Tibial artery (tissue), 4 donors: ENCODE measurements at regions not wholly inside any gene's neighbourhood (a gene's known extent, or its start where the extent isn't known, plus 50 kb on each side); places are given as distances from the start of the nearest gene placed in this dataset.

Source experiments
- DNase-seq, 2 donors: peaks; one replicate each; pipeline ENCODE4 v3.0.0-alpha.2; 2019
- H3K27ac ChIP-seq, 2 donors: fragments of 200-600 bp; sonication (generic) in 1 of 2; 1 replicate in 1 of 2; 2 replicates in 1 of 2; pipeline ENCODE4 v1.5.1; 2018 to 2019; ENCODE audit warnings: mild to moderate bottlenecking in 1 of 2
- H3K27me3 ChIP-seq, 2 donors: fragments of 200-600 bp; sonication (generic) in 1 of 2; one replicate each; pipeline versions ENCODE4 v1.5.1 to v1.6.0; 2016 to 2019
- H3K36me3 ChIP-seq, 3 donors: fragments of 200-600 bp; sonication (generic) in 2 of 3; one replicate each; pipeline ENCODE4 v1.5.1; 2016 to 2019; ENCODE audit warnings: mild to moderate bottlenecking in 2 of 3
- H3K4me1 ChIP-seq, 4 donors: fragments of 200-600 bp; sonication (generic) in 2 of 4; 1 replicate in 3 of 4; 2 replicates in 1 of 4; pipeline ENCODE4 v1.5.1; 2016 to 2019
- H3K4me3 ChIP-seq, 2 donors: fragments of 200-600 bp; sonication (generic) in 1 of 2; 1 replicate in 1 of 2; 2 replicates in 1 of 2; pipeline ENCODE4 v1.5.1; 2018 to 2019; ENCODE audit warnings: mild to moderate bottlenecking in 2 of 2
- H3K9me3 ChIP-seq, 3 donors: fragments of 200-600 bp; sonication (generic) in 1 of 3; one replicate each; pipeline ENCODE4 v1.5.1; 2016 to 2019
- intact Hi-C: fragments of 100-400 bp; cut with DNase I; formaldehyde crosslinking; loops from one replicate; pipeline ENCODE4 v1.15.0; 2023; ENCODE audit warnings: low total_unique reads
- TF ChIP-seq, protein P1 (sequence below), 2 experiments: fragments of 200-600 bp in 1 of 2; fragments of 450-650 bp in 1 of 2; IDR thresholded peaks; one replicate each; pipeline ENCODE4 v1.5.1; 2017 to 2019; ENCODE audit warnings: antibody characterized with exemption in 2 of 2, mild to moderate bottlenecking in 1 of 2, moderate library complexity in 1 of 2

GRCh38 chr2:16050908-16051489, 110.6 kb downstream of the MYCN start:
- intact Hi-C loops = no loop called here
- Histone ChIP-seq H3K4me3 (no peak overlapping the region), H3K27me3 (no peaks in the 10 kb centered on the region), H3K9me3 (no peaks in the 10 kb centered on the region), H3K27ac (no peak overlapping the region), H3K4me1 (peaks cover 0 to 6% (median 3%) of the 10 kb centered on the region in 4 donors), H3K36me3 (no peaks in the 10 kb centered on the region)
- TF ChIP-seq, protein P1, sequence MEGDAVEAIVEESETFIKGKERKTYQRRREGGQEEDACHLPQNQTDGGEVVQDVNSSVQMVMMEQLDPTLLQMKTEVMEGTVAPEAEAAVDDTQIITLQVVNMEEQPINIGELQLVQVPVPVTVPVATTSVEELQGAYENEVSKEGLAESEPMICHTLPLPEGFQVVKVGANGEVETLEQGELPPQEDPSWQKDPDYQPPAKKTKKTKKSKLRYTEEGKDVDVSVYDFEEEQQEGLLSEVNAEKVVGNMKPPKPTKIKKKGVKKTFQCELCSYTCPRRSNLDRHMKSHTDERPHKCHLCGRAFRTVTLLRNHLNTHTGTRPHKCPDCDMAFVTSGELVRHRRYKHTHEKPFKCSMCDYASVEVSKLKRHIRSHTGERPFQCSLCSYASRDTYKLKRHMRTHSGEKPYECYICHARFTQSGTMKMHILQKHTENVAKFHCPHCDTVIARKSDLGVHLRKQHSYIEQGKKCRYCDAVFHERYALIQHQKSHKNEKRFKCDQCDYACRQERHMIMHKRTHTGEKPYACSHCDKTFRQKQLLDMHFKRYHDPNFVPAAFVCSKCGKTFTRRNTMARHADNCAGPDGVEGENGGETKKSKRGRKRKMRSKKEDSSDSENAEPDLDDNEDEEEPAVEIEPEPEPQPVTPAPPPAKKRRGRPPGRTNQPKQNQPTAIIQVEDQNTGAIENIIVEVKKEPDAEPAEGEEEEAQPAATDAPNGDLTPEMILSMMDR (IDR thresholded peaks at IDR 0.05) = no peak
- no peak for DNase-seq

DNA sequence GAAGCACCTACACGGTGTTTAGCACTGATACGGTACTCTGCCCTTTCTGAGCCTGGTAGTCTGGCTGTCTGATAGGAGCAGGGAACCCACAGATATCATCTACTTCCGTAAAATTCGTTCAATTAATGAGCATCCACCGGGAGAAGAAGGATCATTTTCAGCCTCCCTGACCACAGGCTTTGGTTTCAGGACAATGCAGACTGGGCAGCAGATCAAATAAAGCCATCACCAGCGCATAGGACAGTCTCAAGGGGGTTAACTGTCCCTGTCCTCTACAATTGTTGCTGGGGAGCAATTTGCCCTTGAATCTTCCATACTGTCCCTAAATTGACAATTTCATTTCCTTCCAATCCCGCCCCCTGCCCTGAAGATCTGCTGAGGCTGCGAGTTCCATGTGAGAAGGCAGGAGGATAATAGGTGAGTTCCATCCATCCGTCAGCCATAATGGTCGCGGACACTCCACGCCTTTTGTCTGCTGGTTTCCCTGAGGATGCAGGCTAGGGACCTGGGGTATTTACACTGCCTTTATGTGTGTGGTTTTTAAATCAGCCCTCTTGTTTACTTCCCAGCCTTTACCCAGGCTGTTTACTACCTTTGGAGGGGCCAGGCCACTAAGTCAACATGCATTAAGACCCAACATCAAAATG, 110.0 kb downstream of the MYCN start:
- no peaks in the 10 kb centered on the region for H3K36me3 ChIP-seq
- TF ChIP-seq, protein P1 (IDR thresholded peaks at IDR 0.05) = no peak
- H3K4me3 ChIP-seq = no peak overlapping the region
- intact Hi-C loops = no loop called here
- no peaks in the 10 kb centered on the region for H3K27me3 ChIP-seq
- no peak for DNase-seq
- H3K9me3 ChIP-seq = no peaks in the 10 kb centered on the region
- no peak overlapping the region for H3K27ac ChIP-seq
- no peaks in the 10 kb centered on the region for H3K4me1 ChIP-seq

GRCh38 chr2:16049406-16049805, 109.1 kb downstream of the MYCN start:
- no peak for DNase-seq
- H3K9me3 ChIP-seq = no peaks in the 10 kb centered on the region
- no peaks in the 10 kb centered on the region for H3K27me3 ChIP-seq
- H3K36me3 ChIP-seq = no peaks in the 10 kb centered on the region
- H3K4me3 ChIP-seq = no peak overlapping the region
- H3K4me1 ChIP-seq = no peaks in the 10 kb centered on the region
- intact Hi-C loops = no loop called here
- TF ChIP-seq, protein P1 (IDR thresholded peaks at IDR 0.05) = no peak
- H3K27ac ChIP-seq = no peak overlapping the region

- intact Hi-C loops = no loop called here
- H3K4me3 ChIP-seq = no peak overlapping the region
- H3K4me1 ChIP-seq = no peaks in the 10 kb centered on the region
- DNase-seq = no peak
- TF ChIP-seq, protein P1 (IDR thresholded peaks at IDR 0.05) = no peak
- no peak overlapping the region for H3K27ac ChIP-seq
- no peaks in the 10 kb centered on the region for H3K27me3 ChIP-seq
- H3K9me3 ChIP-seq = no peaks in the 10 kb centered on the region
- H3K36me3 ChIP-seq = no peaks in the 10 kb centered on the region
These were observed 108.1 kb downstream of the MYCN start for GRCh38 chr2:16048466-16048865.

DNA sequence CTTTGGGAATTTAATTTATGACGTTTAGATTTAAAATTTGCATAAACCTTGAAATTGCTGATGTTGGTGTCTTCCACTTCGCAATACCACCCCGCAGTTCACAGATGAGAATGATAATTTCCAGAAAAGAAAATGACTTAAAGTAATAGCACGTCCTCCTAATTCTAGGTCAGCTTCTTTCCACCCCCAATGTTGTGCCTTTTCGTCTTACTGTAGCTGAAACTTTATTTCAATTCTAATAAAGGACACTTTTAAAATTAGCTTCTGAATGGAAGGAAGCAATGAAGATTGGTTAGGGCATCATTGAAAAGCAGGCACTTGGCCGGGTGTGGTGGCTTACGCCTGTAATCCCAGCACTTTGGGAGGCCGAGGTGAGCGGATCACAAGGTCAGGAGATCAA, 107.4 kb downstream of the MYCN start:
- TF ChIP-seq, protein P1 (IDR thresholded peaks at IDR 0.05) = no peak
- Histone ChIP-seq H3K9me3 (no peaks in the 10 kb centered on the region), H3K27me3 (no peaks in the 10 kb centered on the region), H3K4me3 (no peak overlapping the region), H3K27ac (no peak overlapping the region), H3K36me3 (no peaks in the 10 kb centered on the region), H3K4me1 (no peaks in the 10 kb centered on the region)
- DNase-seq = no peak
- intact Hi-C loops = no loop called here
